Sciatic nerve (tissue), 2 donors: ENCODE measurements at regions not wholly inside any gene's neighbourhood (a gene's known extent, or its start where the extent isn't known, plus 50 kb on each side); places are given as distances from the start of the nearest gene placed in this dataset.

Experiments used
- ATAC-seq: fragments of 200-7000 bp; cut with Tn5 transposase; one replicate; pipeline ENCODE4 v1.9.1; 2020; ENCODE audit warnings: mild to moderate bottlenecking, moderate library complexity
- DNase-seq: peaks from one replicate; pipeline ENCODE4 v3.0.0-alpha.2; 2020; ENCODE audit warnings: low spot score
- intact Hi-C: fragments of 100-400 bp; cut with DNase I; formaldehyde crosslinking; loops from one replicate; pipeline ENCODE4 v1.14.2; 2022
- donor health status: DM: no; HTN: no; CAD: no.
- donor health status: DM: no; HTN: no; CAD: no.

GRCh38 chr1:232499188-232499587, 130.7 kb downstream of the SIPA1L2 start:
- intact Hi-C loops, result no loop called here
- no peak for DNase-seq
- ATAC-seq, result no peak

- DNase-seq (no peak), ATAC-seq (no peak)
- intact Hi-C loops, result no loop called here
Measured at GRCh38 chr1:232493869-232494268, 136.1 kb downstream of the SIPA1L2 start.

- DNase-seq, result no peak
- intact Hi-C loops, result loop anchor here (10.0 kb wide), 1 partner anchor 1924 kb away; no protein-coding TSS in a partner anchor
- ATAC-seq, result no peak
Measured at GRCh38 chr1:232489256-232489655, 140.7 kb downstream of the SIPA1L2 start.

GRCh38 chr1:232487236-232487635, 142.7 kb downstream of the SIPA1L2 start:
- ATAC-seq (no peak), DNase-seq (no peak)
- intact Hi-C loops, result loop anchor here (10.0 kb wide), 1 partner anchor 1922 kb away; no protein-coding TSS in a partner anchor

- intact Hi-C loops, result loop anchor here (10.0 kb wide), 1 partner anchor 1922 kb away; no protein-coding TSS in a partner anchor
- ATAC-seq, result no peak
- no peak for DNase-seq
Measured at GRCh38 chr1:232486454-232487207, 143.3 kb downstream of the SIPA1L2 start.

GRCh38 chr1:232486006-232486405, 143.9 kb downstream of the SIPA1L2 start:
- DNase-seq, result no peak
- intact Hi-C loops, result loop anchor here (10.0 kb wide), 1 partner anchor 1921 kb away; no protein-coding TSS in a partner anchor
- no peak for ATAC-seq

- intact Hi-C loops, result loop anchor here (10.0 kb wide), 1 partner anchor 1920 kb away; no protein-coding TSS in a partner anchor
- DNase-seq (no peak), ATAC-seq (no peak)
Measured at GRCh38 chr1:232484856-232485255, 145.1 kb downstream of the SIPA1L2 start.

GRCh38 chr1:232483826-232484225, 146.1 kb downstream of the SIPA1L2 start:
- ATAC-seq, result no peak
- intact Hi-C loops, result loop anchor here (10.0 kb wide), 1 partner anchor 1919 kb away; no protein-coding TSS in a partner anchor
- no peak for DNase-seq

GRCh38 chr1:232481091-232481490, 148.8 kb downstream of the SIPA1L2 start:
- intact Hi-C loops, result loop anchor here (10.0 kb wide), 1 partner anchor 1916 kb away; no protein-coding TSS in a partner anchor
- ATAC-seq, result no peak
- no peak for DNase-seq

GRCh38 chr1:232477728-232478127, 152.2 kb downstream of the SIPA1L2 start:
- intact Hi-C loops, result loop anchor here (10.0 kb wide), 1 partner anchor 1563 kb away; no protein-coding TSS in a partner anchor
- DNase-seq (no peak), ATAC-seq (peak; percentile 84)

GRCh38 chr1:232476538-232476950, 153.4 kb downstream of the SIPA1L2 start:
- DNase-seq, result no peak
- intact Hi-C loops, result loop anchor here (10.0 kb wide), 1 partner anchor 1562 kb away; no protein-coding TSS in a partner anchor
- ATAC-seq, result peak; percentile 71

- DNase-seq (no peak), ATAC-seq (no peak)
- intact Hi-C loops, result loop anchor here (10.0 kb wide), 1 partner anchor 1560 kb away; no protein-coding TSS in a partner anchor
Measured at GRCh38 chr1:232474826-232475225, 155.1 kb downstream of the SIPA1L2 start.

- ATAC-seq (no peak), DNase-seq (no peak)
- intact Hi-C loops, result loop anchor here (10.0 kb wide), 1 partner anchor 1559 kb away; no protein-coding TSS in a partner anchor
Measured at GRCh38 chr1:232473900-232474299, 156.0 kb downstream of the SIPA1L2 start.

- intact Hi-C loops, result loop anchor here (10.0 kb wide), 1 partner anchor 1559 kb away; no protein-coding TSS in a partner anchor
- ATAC-seq (peak; percentile 68), DNase-seq (no peak)
Measured at GRCh38 chr1:232473324-232473723, 156.6 kb downstream of the SIPA1L2 start.

- intact Hi-C loops, result loop anchor here (10.0 kb wide), 1 partner anchor 1558 kb away; no protein-coding TSS in a partner anchor
- no peak for DNase-seq
- peak; percentile 21 for ATAC-seq
Measured at GRCh38 chr1:232472485-232473041, 157.4 kb downstream of the SIPA1L2 start.

- ATAC-seq (no peak), DNase-seq (no peak)
- intact Hi-C loops, result loop anchor here (10.0 kb wide), 1 partner anchor 1556 kb away; no protein-coding TSS in a partner anchor
Measured at GRCh38 chr1:232471250-232471649, 158.7 kb downstream of the SIPA1L2 start.

GRCh38 chr1:232470711-232471110, 159.2 kb downstream of the SIPA1L2 start:
- DNase-seq (no peak), ATAC-seq (no peak)
- intact Hi-C loops, result loop anchor here (10.0 kb wide), 1 partner anchor 1556 kb away; no protein-coding TSS in a partner anchor

- ATAC-seq, result no peak
- no peak for DNase-seq
- intact Hi-C loops, result no loop called here
Measured at GRCh38 chr1:232468249-232468648, 161.7 kb downstream of the SIPA1L2 start.

- intact Hi-C loops, result no loop called here
- ATAC-seq, result no peak
- no peak for DNase-seq
Measured at GRCh38 chr1:232467073-232467760, 162.7 kb downstream of the SIPA1L2 start.
